ENCODE measurements at regions not wholly inside any gene's neighbourhood (a gene's known extent, or its start where the extent isn't known, plus 50 kb on each side); places are given as distances from the start of the nearest gene placed in this dataset.

- DNase-seq: no peak
These were observed 50.9 kb upstream of the CPNE8 start for GRCh38 chr12:38956337-38956736.
